ENCODE measurements at regions not wholly inside any gene's neighbourhood (a gene's known extent, or its start where the extent isn't known, plus 50 kb on each side); places are given as distances from the start of the nearest gene placed in this dataset.

GRCh38 chr14:33871394-33871793, 79.5 kb downstream of the EGLN3 start:
- Mint-ChIP-seq H3K36me3 (peaks cover 38% of the 10 kb centered on the region), H3K9me3 (peaks cover 50% of the 10 kb centered on the region), H3K4me3 (no peak overlapping the region), H3K27me3 (ENCODE audit: low read depth) (no peaks in the 10 kb centered on the region), H3K4me1 (peaks cover 5% of the 10 kb centered on the region; the same call in 1 of the 2 replicates), H3K27ac (no peak overlapping the region)
- CTCF ChIA-PET: interaction anchor here (0.8 kb wide), 1 partner anchor 22 kb away, joined by 6 read pairs; no protein-coding TSS in a partner anchor
- POLR2A ChIA-PET: no interaction called here
- DNase-seq (ENCODE audit: low spot score) (no peak), ATAC-seq (no peak)
- TF ChIP-seq ZNF423 (CRISPR knock-in tag; IDR thresholded peaks at IDR 0.05): no peak
- no peak for TF ChIP-seq JAZF1 (CRISPR knock-in tag; IDR thresholded peaks at IDR 0.05)
- TF ChIP-seq NR1H2 (CRISPR knock-in tag; IDR thresholded peaks at IDR 0.05): no peak
- no peak for TF ChIP-seq FOXP1 (CRISPR knock-in tag; IDR thresholded peaks at IDR 0.05; ENCODE audit: borderline replicate concordance)
- no peak for TF ChIP-seq NFYB (CRISPR knock-in tag; conservative IDR thresholded peaks at IDR 0.05; ENCODE audit: low read depth)
- no peak for TF ChIP-seq TCF7 (CRISPR knock-in tag; IDR thresholded peaks at IDR 0.05; ENCODE audit: low read depth)
- TF ChIP-seq HMGA2 (CRISPR knock-in tag; IDR thresholded peaks at IDR 0.05): no peak
- TF ChIP-seq PRDM15 (CRISPR knock-in tag; IDR thresholded peaks at IDR 0.05): no peak
- no peak for TF ChIP-seq ZMAT4 (CRISPR knock-in tag; IDR thresholded peaks at IDR 0.05)
- no peak for TF ChIP-seq RORB (CRISPR knock-in tag; IDR thresholded peaks at IDR 0.05)
- TF ChIP-seq MAX (CRISPR knock-in tag; IDR thresholded peaks at IDR 0.05): no peak

DNA sequence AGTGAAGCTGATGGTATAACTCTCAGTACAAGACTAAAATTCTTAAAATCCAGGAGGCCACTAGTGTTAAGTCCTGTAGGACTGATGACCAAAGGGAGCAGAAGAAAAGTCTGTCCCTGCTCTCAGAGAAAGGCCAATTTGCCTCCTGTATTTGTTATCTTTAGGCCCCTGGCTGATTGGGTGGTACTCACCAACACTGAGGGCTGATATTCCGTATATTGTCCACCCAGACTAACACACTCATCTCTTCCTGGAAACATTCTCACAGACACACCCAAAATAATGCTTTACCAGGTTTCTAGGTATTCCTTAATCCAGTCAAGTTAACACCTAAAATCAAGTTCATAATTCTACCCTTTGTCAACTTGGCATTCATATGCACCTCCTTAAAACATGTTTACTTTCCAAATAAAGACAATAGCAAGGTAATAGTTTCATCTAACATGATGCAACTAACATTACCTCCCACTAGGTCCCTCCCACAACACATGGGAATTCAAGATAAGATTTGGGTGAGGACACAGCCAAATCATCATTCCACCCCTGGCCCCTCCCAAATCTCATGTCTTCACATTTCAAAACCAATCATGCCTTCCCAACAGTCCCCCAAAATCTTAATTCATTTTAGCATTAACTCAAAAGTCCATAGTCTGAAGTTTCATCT, 84.3 kb downstream of the EGLN3 start:
- Mint-ChIP-seq H3K27me3 (ENCODE audit: low read depth) (no peaks in the 10 kb centered on the region), H3K36me3 (peaks cover 10% of the 10 kb centered on the region), H3K9me3 (peaks cover 19% of the 10 kb centered on the region), H3K4me1 (peaks cover 5% of the 10 kb centered on the region; the same call in 1 of the 2 replicates), H3K4me3 (no peak overlapping the region), H3K27ac (no peak overlapping the region)
- ChIA-PET POLR2A (no interaction called here), CTCF (no interaction called here)
- DNase-seq (ENCODE audit: low spot score): no peak
- ATAC-seq: no peak
- TF ChIP-seq, protein P1, sequence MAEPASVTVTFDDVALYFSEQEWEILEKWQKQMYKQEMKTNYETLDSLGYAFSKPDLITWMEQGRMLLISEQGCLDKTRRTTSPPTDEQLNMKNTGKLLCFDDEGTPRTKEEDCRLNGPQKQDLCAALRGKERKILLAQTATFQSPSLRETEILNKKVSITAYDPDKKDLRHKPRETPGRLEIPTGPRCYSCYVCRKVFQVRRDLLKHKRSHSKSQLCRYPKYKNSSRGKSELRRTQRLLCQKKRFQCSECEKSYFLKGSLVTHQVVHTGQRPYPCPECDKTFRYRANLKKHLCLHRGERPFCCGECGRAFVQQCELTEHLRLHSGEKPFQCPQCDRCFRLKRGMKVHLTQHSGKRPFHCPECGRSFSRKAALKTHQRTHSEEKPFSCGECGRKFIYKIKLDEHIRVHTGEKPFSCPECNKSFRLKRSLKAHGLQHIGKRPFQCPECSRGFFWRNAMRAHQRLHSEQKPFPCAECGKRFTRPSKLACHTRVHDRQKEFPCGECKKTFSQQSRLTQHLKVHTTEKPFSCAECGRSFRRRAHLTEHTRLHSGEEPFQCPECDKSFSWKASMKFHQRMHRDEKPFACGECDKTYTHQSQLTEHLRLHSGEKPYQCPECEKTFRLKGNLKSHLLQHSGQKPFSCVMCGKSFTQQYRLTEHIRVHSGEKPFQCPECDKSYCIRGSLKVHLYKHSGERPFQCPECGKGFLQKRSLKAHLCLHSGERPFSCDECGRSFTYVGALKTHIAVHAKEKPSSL (CRISPR knock-in tag; conservative IDR thresholded peaks at IDR 0.05): no peak
- TF ChIP-seq GTF2I (CRISPR knock-in tag; conservative IDR thresholded peaks at IDR 0.05): no peak
- no peak for TF ChIP-seq NR2C2 (CRISPR knock-in tag; IDR thresholded peaks at IDR 0.05)
- no peak for TF ChIP-seq TP53 (CRISPR knock-in tag; IDR thresholded peaks at IDR 0.05)
- no peak for TF ChIP-seq CREB1 (CRISPR knock-in tag; IDR thresholded peaks at IDR 0.05)
- no peak for TF ChIP-seq ZNF671 (CRISPR knock-in tag; IDR thresholded peaks at IDR 0.05)
- TF ChIP-seq SMAD3 (CRISPR knock-in tag; IDR thresholded peaks at IDR 0.05; ENCODE audit: borderline replicate concordance): no peak
- TF ChIP-seq ETV6 (CRISPR knock-in tag; IDR thresholded peaks at IDR 0.05): no peak
- no peak for TF ChIP-seq RORB (CRISPR knock-in tag; IDR thresholded peaks at IDR 0.05)
- no peak for TF ChIP-seq OVOL2 (CRISPR knock-in tag; IDR thresholded peaks at IDR 0.05; ENCODE audit: borderline replicate concordance)
- TF ChIP-seq, protein P2, sequence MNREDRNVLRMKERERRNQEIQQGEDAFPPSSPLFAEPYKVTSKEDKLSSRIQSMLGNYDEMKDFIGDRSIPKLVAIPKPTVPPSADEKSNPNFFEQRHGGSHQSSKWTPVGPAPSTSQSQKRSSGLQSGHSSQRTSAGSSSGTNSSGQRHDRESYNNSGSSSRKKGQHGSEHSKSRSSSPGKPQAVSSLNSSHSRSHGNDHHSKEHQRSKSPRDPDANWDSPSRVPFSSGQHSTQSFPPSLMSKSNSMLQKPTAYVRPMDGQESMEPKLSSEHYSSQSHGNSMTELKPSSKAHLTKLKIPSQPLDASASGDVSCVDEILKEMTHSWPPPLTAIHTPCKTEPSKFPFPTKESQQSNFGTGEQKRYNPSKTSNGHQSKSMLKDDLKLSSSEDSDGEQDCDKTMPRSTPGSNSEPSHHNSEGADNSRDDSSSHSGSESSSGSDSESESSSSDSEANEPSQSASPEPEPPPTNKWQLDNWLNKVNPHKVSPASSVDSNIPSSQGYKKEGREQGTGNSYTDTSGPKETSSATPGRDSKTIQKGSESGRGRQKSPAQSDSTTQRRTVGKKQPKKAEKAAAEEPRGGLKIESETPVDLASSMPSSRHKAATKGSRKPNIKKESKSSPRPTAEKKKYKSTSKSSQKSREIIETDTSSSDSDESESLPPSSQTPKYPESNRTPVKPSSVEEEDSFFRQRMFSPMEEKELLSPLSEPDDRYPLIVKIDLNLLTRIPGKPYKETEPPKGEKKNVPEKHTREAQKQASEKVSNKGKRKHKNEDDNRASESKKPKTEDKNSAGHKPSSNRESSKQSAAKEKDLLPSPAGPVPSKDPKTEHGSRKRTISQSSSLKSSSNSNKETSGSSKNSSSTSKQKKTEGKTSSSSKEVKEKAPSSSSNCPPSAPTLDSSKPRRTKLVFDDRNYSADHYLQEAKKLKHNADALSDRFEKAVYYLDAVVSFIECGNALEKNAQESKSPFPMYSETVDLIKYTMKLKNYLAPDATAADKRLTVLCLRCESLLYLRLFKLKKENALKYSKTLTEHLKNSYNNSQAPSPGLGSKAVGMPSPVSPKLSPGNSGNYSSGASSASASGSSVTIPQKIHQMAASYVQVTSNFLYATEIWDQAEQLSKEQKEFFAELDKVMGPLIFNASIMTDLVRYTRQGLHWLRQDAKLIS (CRISPR knock-in tag; IDR thresholded peaks at IDR 0.05; ENCODE audit: borderline replicate concordance): no peak
- TF ChIP-seq, protein P3, sequence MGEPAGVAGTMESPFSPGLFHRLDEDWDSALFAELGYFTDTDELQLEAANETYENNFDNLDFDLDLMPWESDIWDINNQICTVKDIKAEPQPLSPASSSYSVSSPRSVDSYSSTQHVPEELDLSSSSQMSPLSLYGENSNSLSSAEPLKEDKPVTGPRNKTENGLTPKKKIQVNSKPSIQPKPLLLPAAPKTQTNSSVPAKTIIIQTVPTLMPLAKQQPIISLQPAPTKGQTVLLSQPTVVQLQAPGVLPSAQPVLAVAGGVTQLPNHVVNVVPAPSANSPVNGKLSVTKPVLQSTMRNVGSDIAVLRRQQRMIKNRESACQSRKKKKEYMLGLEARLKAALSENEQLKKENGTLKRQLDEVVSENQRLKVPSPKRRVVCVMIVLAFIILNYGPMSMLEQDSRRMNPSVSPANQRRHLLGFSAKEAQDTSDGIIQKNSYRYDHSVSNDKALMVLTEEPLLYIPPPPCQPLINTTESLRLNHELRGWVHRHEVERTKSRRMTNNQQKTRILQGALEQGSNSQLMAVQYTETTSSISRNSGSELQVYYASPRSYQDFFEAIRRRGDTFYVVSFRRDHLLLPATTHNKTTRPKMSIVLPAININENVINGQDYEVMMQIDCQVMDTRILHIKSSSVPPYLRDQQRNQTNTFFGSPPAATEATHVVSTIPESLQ (CRISPR knock-in tag; IDR thresholded peaks at IDR 0.05): no peak
